Endothelial cell of umbilical vein (primary cell): ENCODE measurements at regions not wholly inside any gene's neighbourhood (a gene's known extent, or its start where the extent isn't known, plus 50 kb on each side); places are given as distances from the start of the nearest gene placed in this dataset.
"Not testable (repeated sequence)": the region's sequence is repeated elsewhere in the genome, so short reads cannot be mapped to it uniquely, and the experiment has no call there.

Experiments
- BruUV-seq: library from RNA; stranded (reverse); fragments of 400-500 nt; replicated peaks from 2 replicates; lab custom pipeline; 2021; lab: Mats Ljungman, UMichigan
- CTCF ChIA-PET: fragments of 300-600, 350-600 bp; sonication (Branson Sonifier 250); formaldehyde crosslinking; loops from one replicate; lab custom pipeline; 2021; ENCODE audit warnings: antibody characterized with exemption, inconsistent platforms; lab: Charles Lee
- POLR2A ChIA-PET: fragments of 300-600, 350-600 bp; sonication (Branson Sonifier 250); formaldehyde crosslinking; loops from one replicate; lab custom pipeline; 2021; ENCODE audit warnings: antibody characterized with exemption, inconsistent platforms; lab: Charles Lee
- DNase-seq: peaks from one replicate; pipeline ENCODE4 v3.0.0-alpha.2; 2011; ENCODE audit warnings: low read depth, low spot score
- FAIRE-seq: peaks from 2 replicates; lab custom pipeline; 2011; peaks lifted over from hg19 to GRCh38; lab: Jason Lieb, UNC
- H2AFZ ChIP-seq: 2 replicates; pipeline ENCODE4 v1.6.0; 2012; ENCODE audit warnings: low read depth, low read length, control low read depth, inconsistent platforms
- H3K27ac ChIP-seq: 2 replicates; pipeline ENCODE4 v1.5.1; 2011; ENCODE audit warnings: low read depth, mild to moderate bottlenecking, control low read depth, low read length, moderate library complexity; ENCODE audit not compliant: insufficient read depth
- H3K27me3 ChIP-seq, 2 experiments: 2 replicates each; pipeline versions ENCODE4 v1.6.0 to v1.6.1; 2011; ENCODE audit warnings: low read length in 2 of 2, mixed read lengths in 1 of 2; ENCODE audit not compliant: control insufficient read depth in 2 of 2, insufficient read depth in 2 of 2
- H3K36me3 ChIP-seq, 2 experiments: 2 replicates in 1 of 2; 3 replicates in 1 of 2; pipeline ENCODE4 v1.5.1; 2011; ENCODE audit warnings: low read length in 2 of 2, mild to moderate bottlenecking in 1 of 2, moderate library complexity in 1 of 2; ENCODE audit not compliant: control insufficient read depth in 2 of 2, insufficient read depth in 2 of 2; ENCODE audit errors: extremely low read depth in 1 of 2
- H3K4me1 ChIP-seq: 3 replicates; pipeline ENCODE4 v1.5.1; 2011; ENCODE audit warnings: mild to moderate bottlenecking, low read length; ENCODE audit not compliant: control insufficient read depth, insufficient read depth; ENCODE audit errors: extremely low read depth
- H3K4me2 ChIP-seq: 2 replicates; pipeline ENCODE4 v1.6.1; 2011; ENCODE audit warnings: low read length, control low read depth, mixed read lengths; ENCODE audit not compliant: insufficient read depth
- H3K4me3 ChIP-seq, 3 experiments: fragments of 200-600 bp in 1 of 3; sonication (generic), shearing (Covaris generic) in 1 of 3; replicated peaks in 1 of 3; 2 replicates each; pipeline ENCODE4 v1.5.1; 2011 to 2016; ENCODE audit warnings: control low read depth in 3 of 3, low read length in 3 of 3, mild to moderate bottlenecking in 2 of 3, inconsistent platforms in 1 of 3, low read depth in 1 of 3, moderate library complexity in 1 of 3; ENCODE audit not compliant: insufficient read depth in 1 of 3
- H3K79me2 ChIP-seq: 2 replicates; pipeline ENCODE4 v1.6.0; 2012; ENCODE audit warnings: low read length, inconsistent platforms; ENCODE audit not compliant: control insufficient read depth, insufficient read depth
- H3K9ac ChIP-seq: replicated peaks from 2 replicates; pipeline ENCODE3; 2011; ENCODE audit warnings: low read length, control low read depth; ENCODE audit not compliant: insufficient read depth; ENCODE audit errors: extremely low read depth
- H3K9me1 ChIP-seq: replicated peaks from 3 replicates; pipeline ENCODE4 v1.6.0; 2011; ENCODE audit warnings: mild to moderate bottlenecking, low read length; ENCODE audit not compliant: control insufficient read depth, insufficient read depth; ENCODE audit errors: extremely low read depth
- H3K9me3 ChIP-seq: replicated peaks from 2 replicates; pipeline ENCODE4 v1.5.1; 2012; ENCODE audit warnings: low read length, inconsistent platforms; ENCODE audit not compliant: control insufficient read depth, insufficient read depth
- H4K20me1 ChIP-seq: replicated peaks from 2 replicates; pipeline ENCODE3; 2011; ENCODE audit warnings: mild to moderate bottlenecking, low read length; ENCODE audit not compliant: control insufficient read depth, insufficient read depth; ENCODE audit errors: extremely low read depth
- CTCF ChIP-seq, 2 donors: IDR thresholded peaks; 1 replicate in 1 of 2; 2 replicates in 1 of 2; pipeline ENCODE4 v1.5.1; 2011; ENCODE audit warnings: low read length in 2 of 2, mild to moderate bottlenecking in 2 of 2, moderate library complexity in 2 of 2, control low read depth in 1 of 2, inconsistent platforms in 1 of 2, low read depth in 1 of 2; ENCODE audit not compliant: insufficient read depth in 1 of 2; ENCODE audit errors: extremely low read depth in 1 of 2
- EZH2 ChIP-seq: IDR thresholded peaks from 2 replicates; pipeline ENCODE4 v1.6.1; 2012; ENCODE audit warnings: borderline replicate concordance, low read depth, mild to moderate bottlenecking, moderate library complexity, low read length, inconsistent platforms; ENCODE audit not compliant: severe bottlenecking
- FOS ChIP-seq: IDR thresholded peaks from 2 replicates; pipeline ENCODE4 v1.6.1; 2011; ENCODE audit warnings: mild to moderate bottlenecking, low read length, moderate library complexity, borderline replicate concordance; ENCODE audit not compliant: insufficient read depth
- GATA2 ChIP-seq: IDR thresholded peaks from 2 replicates; pipeline ENCODE4 v1.7.0; 2011; ENCODE audit warnings: low read depth, mild to moderate bottlenecking, moderate library complexity, mixed read lengths, low read length; ENCODE audit not compliant: insufficient read length, insufficient read depth
- JUN ChIP-seq: IDR thresholded peaks from 2 replicates; pipeline ENCODE4 v1.6.1; 2011; ENCODE audit warnings: borderline replicate concordance, low read depth; ENCODE audit not compliant: insufficient read length, insufficient read depth
- MAX ChIP-seq: IDR thresholded peaks from 2 replicates; pipeline ENCODE4 v1.6.1; 2011; ENCODE audit not compliant: insufficient read depth, insufficient read length
- MYC ChIP-seq: IDR thresholded peaks from one replicate; pipeline ENCODE4 v1.6.1; 2011; ENCODE audit warnings: mild to moderate bottlenecking, low read depth, low read length
- POLR2A ChIP-seq: IDR thresholded peaks from 2 replicates; pipeline ENCODE4 v1.6.1; 2012; ENCODE audit warnings: low read depth, mild to moderate bottlenecking, control low read depth, low read length
- POLR2AphosphoS5 ChIP-seq: IDR thresholded peaks from 2 replicates; pipeline ENCODE4 v1.6.1; 2012; ENCODE audit warnings: low read depth, mild to moderate bottlenecking, control low read depth, low read length, moderate library complexity; ENCODE audit not compliant: insufficient read depth
- dilution Hi-C: fragments of 300-500 bp; cut with MboI; formaldehyde crosslinking; loops from one replicate; pipeline ENCODE4 v1.15.0; 2019; ENCODE audit warnings: low sequenced_read_pairs; ENCODE audit not compliant: extremely low pct_ligation_motif_present
- intact Hi-C: fragments of 100-400 bp; cut with micrococcal nuclease; formaldehyde crosslinking; loops from one replicate; pipeline ENCODE4 v1.10.0; 2022

GRCh38 chr5:37945446-37945845, 105.6 kb upstream of the GDNF start:
- ChIA-PET POLR2A (no interaction called here), CTCF (no interaction called here)
- TF ChIP-seq FOS (no peak), EZH2 (no peak), CTCF (IDR thresholded peaks at IDR 0.05; ENCODE audit: extremely low read depth in 1 of 2, insufficient read depth in 1 of 2, low read depth in 1 of 2, low read length in 2 of 2) (no peak), JUN (no peak), MAX (no peak), POLR2AphosphoS5 (no peak), POLR2A (no peak), MYC (no peak), GATA2 (no peak)
- Histone ChIP-seq H3K9me3 (no peaks in the 10 kb centered on the region), H4K20me1 (no peaks in the 10 kb centered on the region), H3K27me3 (peaks cover 0 to 2% of the 10 kb centered on the region in 2 experiments), H3K4me2 (no peak overlapping the region), H3K9ac (no peak overlapping the region), H2AFZ (no peak overlapping the region), H3K36me3 (no peaks in the 10 kb centered on the region), H3K9me1 (no peaks in the 10 kb centered on the region), H3K27ac (no peak overlapping the region), H3K79me2 (no peaks in the 10 kb centered on the region), H3K4me1 (no peaks in the 10 kb centered on the region), H3K4me3 (no peak overlapping the region)
- intact Hi-C loops = no loop called here
- BruUV-seq = no TSS peak
- no peak for FAIRE-seq
- dilution Hi-C loops = no loop called here
- no peak for DNase-seq

- H3K79me2 ChIP-seq, H3K4me3 ChIP-seq, DNase-seq, CTCF ChIA-PET, H3K27ac ChIP-seq, POLR2A ChIA-PET, BruUV-seq, H3K36me3 ChIP-seq, H2AFZ ChIP-seq, H3K4me2 ChIP-seq, H3K9me1 ChIP-seq, H3K4me1 ChIP-seq, H3K27me3 ChIP-seq, H3K9me3 ChIP-seq, dilution Hi-C loops, H3K9ac ChIP-seq, FAIRE-seq, H4K20me1 ChIP-seq, intact Hi-C loops: not testable (repeated sequence)
Observed at GRCh38 chr5:37943136-37943535, 103.3 kb upstream of the GDNF start.
